PC-9 (cell line): ENCODE measurements at regions not wholly inside any gene's neighbourhood (a gene's known extent, or its start where the extent isn't known, plus 50 kb on each side); places are given as distances from the start of the nearest gene placed in this dataset.

Source experiments
- EZH2 ChIP-seq: fragments of 200-600 bp; sonication (generic); IDR thresholded peaks from 2 replicates; pipeline ENCODE4 v1.8.0; 2017; ENCODE audit warnings: antibody characterized with exemption, low read depth
- TF ChIP-seq, protein P1 (sequence below): fragments of 200-600 bp; sonication (generic); conservative IDR thresholded peaks from 2 replicates; pipeline ENCODE4 v1.6.1; 2017; ENCODE audit warnings: mixed run types, antibody characterized with exemption, mild to moderate bottlenecking, moderate library complexity

DNA sequence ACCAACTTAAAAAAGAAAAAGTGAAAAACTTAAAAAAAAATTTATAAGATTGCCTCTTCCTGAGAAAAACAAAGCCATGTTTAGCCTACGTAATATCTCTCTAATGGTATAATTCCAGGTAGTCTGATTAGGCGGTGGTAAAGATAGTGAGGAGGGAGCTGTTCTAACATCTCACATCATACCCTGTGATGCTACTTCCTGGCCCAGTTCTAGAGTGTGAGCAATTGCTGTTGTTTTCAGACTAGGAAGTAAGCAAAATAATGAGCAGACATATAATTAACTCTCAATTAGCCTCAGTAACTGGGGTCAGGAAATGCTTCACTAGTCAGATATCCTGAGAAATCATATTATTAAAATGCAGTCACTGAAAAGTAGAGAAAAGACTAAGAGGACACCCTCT is 113.9 kb downstream of the PHLDA1 start:
- TF ChIP-seq, protein P1, sequence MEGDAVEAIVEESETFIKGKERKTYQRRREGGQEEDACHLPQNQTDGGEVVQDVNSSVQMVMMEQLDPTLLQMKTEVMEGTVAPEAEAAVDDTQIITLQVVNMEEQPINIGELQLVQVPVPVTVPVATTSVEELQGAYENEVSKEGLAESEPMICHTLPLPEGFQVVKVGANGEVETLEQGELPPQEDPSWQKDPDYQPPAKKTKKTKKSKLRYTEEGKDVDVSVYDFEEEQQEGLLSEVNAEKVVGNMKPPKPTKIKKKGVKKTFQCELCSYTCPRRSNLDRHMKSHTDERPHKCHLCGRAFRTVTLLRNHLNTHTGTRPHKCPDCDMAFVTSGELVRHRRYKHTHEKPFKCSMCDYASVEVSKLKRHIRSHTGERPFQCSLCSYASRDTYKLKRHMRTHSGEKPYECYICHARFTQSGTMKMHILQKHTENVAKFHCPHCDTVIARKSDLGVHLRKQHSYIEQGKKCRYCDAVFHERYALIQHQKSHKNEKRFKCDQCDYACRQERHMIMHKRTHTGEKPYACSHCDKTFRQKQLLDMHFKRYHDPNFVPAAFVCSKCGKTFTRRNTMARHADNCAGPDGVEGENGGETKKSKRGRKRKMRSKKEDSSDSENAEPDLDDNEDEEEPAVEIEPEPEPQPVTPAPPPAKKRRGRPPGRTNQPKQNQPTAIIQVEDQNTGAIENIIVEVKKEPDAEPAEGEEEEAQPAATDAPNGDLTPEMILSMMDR = no peak
- no peak for TF ChIP-seq EZH2
